Activated CD8-positive, alpha-beta T cell treated with anti-CD3 and anti-CD28 coated beads for 36 hours (primary cell): ENCODE measurements at regions not wholly inside any gene's neighbourhood (a gene's known extent, or its start where the extent isn't known, plus 50 kb on each side); places are given as distances from the start of the nearest gene placed in this dataset.

ENCODE experiments used
- ATAC-seq: fragments of 200-7000 bp; cut with Tn5 transposase; one replicate; pipeline ENCODE4 v1.10.0; 2021; ENCODE audit warnings: mild to moderate bottlenecking, moderate library complexity
- CTCF ChIA-PET: fragments of 350-600 bp; sonication (Branson Sonifier 250); formaldehyde crosslinking; loops from one replicate; lab custom pipeline; 2021; ENCODE audit warnings: antibody characterized with exemption; lab: Charles Lee
- POLR2A ChIA-PET: fragments of 350-600 bp; sonication (Branson Sonifier 250); formaldehyde crosslinking; loops from one replicate; lab custom pipeline; 2021; ENCODE audit warnings: antibody characterized with exemption; lab: Charles Lee
- DNase-seq: peaks from one replicate; pipeline ENCODE4 v3.0.0-alpha.2; 2020
- H3K27ac Mint-ChIP-seq: one replicate; pipeline ENCODE4 v1.8.0; 2021; ENCODE audit warnings: mild to moderate bottlenecking, mixed read lengths
- H3K27me3 Mint-ChIP-seq: one replicate; pipeline ENCODE4 v1.8.0; 2021; ENCODE audit warnings: mixed read lengths
- H3K36me3 Mint-ChIP-seq: one replicate; pipeline ENCODE4 v1.8.0; 2021; ENCODE audit warnings: low read depth, mixed read lengths
- H3K4me1 Mint-ChIP-seq: one replicate; pipeline ENCODE4 v1.8.0; 2021; ENCODE audit warnings: low read depth, mixed read lengths
- H3K4me3 Mint-ChIP-seq: one replicate; pipeline ENCODE4 v1.8.0; 2021; ENCODE audit warnings: mild to moderate bottlenecking, moderate library complexity, mixed read lengths
- H3K9me3 Mint-ChIP-seq: one replicate; pipeline ENCODE4 v1.8.0; 2021; ENCODE audit warnings: mixed read lengths
- intact Hi-C: fragments of 100-400 bp; cut with micrococcal nuclease; formaldehyde crosslinking; loops from one replicate; pipeline ENCODE4 v1.10.0; 2022
- TF ChIP-seq, protein P1 (sequence below): fragments of 200-600 bp; IDR thresholded peaks from one replicate; pipeline ENCODE4 v1.8.0; 2022; ENCODE audit warnings: antibody characterized with exemption, mild to moderate bottlenecking

DNA sequence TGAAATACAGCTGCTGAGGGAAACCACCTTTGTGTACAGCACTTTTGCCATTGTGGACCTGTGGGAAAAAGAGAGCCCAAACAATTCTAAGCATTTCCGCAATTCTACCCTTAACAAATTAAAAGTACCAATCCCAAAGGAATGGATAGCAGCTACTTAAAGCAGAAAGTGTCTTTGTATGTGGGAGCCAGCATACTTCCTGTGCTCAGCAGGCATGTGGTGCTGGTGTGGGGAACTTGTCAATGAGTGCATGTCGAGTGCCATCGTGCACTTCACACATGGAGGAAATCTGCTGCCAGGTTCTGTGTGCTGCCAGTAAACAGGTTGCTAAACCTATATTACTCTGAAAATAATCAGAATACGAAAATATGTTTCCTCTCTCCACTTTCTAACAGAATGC is 399.0 kb downstream of the LRRC70 start:
- H3K27ac Mint-ChIP-seq, result no peak overlapping the region
- TF ChIP-seq, protein P1, sequence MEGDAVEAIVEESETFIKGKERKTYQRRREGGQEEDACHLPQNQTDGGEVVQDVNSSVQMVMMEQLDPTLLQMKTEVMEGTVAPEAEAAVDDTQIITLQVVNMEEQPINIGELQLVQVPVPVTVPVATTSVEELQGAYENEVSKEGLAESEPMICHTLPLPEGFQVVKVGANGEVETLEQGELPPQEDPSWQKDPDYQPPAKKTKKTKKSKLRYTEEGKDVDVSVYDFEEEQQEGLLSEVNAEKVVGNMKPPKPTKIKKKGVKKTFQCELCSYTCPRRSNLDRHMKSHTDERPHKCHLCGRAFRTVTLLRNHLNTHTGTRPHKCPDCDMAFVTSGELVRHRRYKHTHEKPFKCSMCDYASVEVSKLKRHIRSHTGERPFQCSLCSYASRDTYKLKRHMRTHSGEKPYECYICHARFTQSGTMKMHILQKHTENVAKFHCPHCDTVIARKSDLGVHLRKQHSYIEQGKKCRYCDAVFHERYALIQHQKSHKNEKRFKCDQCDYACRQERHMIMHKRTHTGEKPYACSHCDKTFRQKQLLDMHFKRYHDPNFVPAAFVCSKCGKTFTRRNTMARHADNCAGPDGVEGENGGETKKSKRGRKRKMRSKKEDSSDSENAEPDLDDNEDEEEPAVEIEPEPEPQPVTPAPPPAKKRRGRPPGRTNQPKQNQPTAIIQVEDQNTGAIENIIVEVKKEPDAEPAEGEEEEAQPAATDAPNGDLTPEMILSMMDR, result no peak
- DNase-seq (no peak), ATAC-seq (no peak)
- no peak overlapping the region for H3K4me3 Mint-ChIP-seq
- intact Hi-C loops, result no loop called here
- ChIA-PET POLR2A (no interaction called here), CTCF (no interaction called here)
- no peaks in the 10 kb centered on the region for H3K4me1 Mint-ChIP-seq
- no peaks in the 10 kb centered on the region for H3K27me3 Mint-ChIP-seq
- H3K9me3 Mint-ChIP-seq, result no peaks in the 10 kb centered on the region
- H3K36me3 Mint-ChIP-seq, result no peaks in the 10 kb centered on the region

DNA sequence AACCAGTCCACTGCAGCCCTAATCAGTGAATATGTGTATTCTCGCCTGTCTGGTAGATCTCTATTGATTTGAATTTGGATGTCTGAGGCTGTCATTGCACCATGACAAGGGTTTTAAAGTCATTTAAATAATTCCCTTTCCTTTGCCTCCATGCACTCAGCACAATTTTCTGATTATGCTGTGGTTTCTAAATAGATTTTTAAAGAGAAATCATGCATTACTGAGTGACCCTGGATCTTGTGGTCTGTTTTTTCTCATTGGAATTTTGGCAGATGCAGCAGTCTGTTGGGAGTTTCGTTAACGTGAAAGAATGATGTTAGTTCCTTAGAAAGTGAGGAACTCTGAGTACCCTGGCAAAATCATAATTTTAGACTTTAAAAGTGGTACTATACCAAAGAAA is 396.0 kb downstream of the LRRC70 start:
- no peaks in the 10 kb centered on the region for H3K9me3 Mint-ChIP-seq
- no peaks in the 10 kb centered on the region for H3K4me1 Mint-ChIP-seq
- ChIA-PET POLR2A (no interaction called here), CTCF (no interaction called here)
- no peaks in the 10 kb centered on the region for H3K36me3 Mint-ChIP-seq
- intact Hi-C loops, result no loop called here
- DNase-seq (no peak), ATAC-seq (no peak)
- no peak overlapping the region for H3K27ac Mint-ChIP-seq
- TF ChIP-seq, protein P1, result no peak
- H3K27me3 Mint-ChIP-seq, result no peaks in the 10 kb centered on the region
- H3K4me3 Mint-ChIP-seq, result no peak overlapping the region

DNA sequence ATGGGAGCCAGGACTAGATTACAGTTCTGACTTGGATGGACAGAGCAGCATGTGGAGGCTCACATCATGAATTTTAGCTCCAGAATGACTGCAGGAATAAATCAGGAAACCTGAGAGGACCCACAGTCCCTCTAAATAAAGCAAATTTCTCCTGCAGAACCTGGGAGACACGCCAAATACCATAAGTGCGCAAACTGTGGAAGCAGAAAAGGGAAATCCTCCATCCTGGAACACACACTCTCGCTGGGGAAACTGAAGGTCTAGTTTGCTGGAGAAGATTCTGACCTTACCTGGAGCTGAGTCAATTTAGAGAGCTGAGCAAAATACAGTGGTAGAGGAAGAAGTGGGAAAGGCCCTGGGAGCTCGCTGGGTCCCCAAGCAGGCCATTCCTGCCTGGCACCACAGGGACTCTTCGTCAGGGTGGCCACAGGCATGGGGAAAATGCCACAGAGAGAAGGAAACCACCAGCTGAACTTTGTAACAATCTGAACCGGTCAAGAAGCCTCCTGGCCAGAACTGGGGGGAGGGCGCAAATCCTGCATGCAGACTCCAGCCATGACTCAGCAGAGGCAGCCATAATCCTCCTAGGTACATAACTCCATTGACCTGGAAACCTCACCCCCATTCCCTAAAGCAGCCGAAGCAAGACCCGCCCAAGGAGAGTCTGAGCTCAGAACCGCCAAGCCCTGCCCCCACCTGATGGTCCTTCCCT is 390.9 kb downstream of the LRRC70 start:
- DNase-seq, result no peak
- H3K4me1 Mint-ChIP-seq, result no peaks in the 10 kb centered on the region
- TF ChIP-seq, protein P1, result no peak
- H3K27me3 Mint-ChIP-seq, result peaks cover 2% of the 10 kb centered on the region
- no peak overlapping the region for H3K27ac Mint-ChIP-seq
- ChIA-PET POLR2A (no interaction called here), CTCF (no interaction called here)
- ATAC-seq, result no peak
- H3K9me3 Mint-ChIP-seq, result peaks cover 12% of the 10 kb centered on the region
- no peak overlapping the region for H3K4me3 Mint-ChIP-seq
- H3K36me3 Mint-ChIP-seq, result no peaks in the 10 kb centered on the region
- intact Hi-C loops, result no loop called here

DNA sequence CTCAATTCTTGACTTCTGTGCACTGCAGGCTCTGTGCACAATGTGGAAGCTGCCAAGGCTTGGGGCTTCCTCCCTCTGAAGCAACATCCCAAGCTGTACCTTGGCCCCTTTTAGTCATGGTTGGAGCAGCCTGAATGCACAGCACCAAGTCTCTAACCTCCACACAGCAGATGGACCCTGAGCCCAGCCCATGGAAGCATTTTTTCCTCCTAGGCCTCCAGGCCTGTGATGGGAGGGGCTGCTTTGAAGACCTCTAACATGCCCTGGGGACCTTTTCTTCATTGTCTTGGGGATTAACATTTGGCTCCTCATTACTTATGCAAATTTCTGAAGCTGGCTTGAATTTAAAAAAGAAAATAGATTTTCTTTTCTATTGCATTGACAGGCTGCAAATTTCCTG is 385.8 kb downstream of the LRRC70 start:
- H3K27ac Mint-ChIP-seq, result no peak overlapping the region
- ChIA-PET CTCF (no interaction called here), POLR2A (no interaction called here)
- peaks cover 2% of the 10 kb centered on the region for H3K27me3 Mint-ChIP-seq
- H3K9me3 Mint-ChIP-seq, result peaks cover 29% of the 10 kb centered on the region
- DNase-seq (no peak), ATAC-seq (no peak)
- intact Hi-C loops, result no loop called here
- H3K4me3 Mint-ChIP-seq, result no peak overlapping the region
- no peaks in the 10 kb centered on the region for H3K36me3 Mint-ChIP-seq
- H3K4me1 Mint-ChIP-seq, result no peaks in the 10 kb centered on the region
- TF ChIP-seq, protein P1, result no peak

DNA sequence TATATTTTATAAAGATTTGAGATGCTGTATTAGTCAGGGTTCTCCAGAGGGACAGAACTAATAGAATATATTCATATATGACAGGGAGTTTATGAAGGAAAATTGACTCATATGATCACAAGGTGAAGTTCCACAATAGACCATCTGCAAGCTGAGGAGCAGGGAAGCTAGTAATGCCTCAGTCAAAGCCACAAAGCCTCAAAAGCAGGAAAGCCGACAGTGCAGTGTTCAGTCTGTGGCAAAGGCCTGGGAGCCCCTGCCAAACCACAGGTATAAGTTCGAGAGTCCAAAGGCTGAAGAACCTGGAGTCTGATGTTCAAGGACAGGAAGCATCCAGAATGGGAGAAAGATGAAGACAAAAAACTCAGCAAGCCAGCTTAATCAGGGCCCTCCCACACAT is 382.2 kb downstream of the LRRC70 start:
- CTCF ChIA-PET, result no interaction called here
- Mint-ChIP-seq H3K4me1 (no peaks in the 10 kb centered on the region), H3K4me3 (no peak overlapping the region), H3K27me3 (peaks cover 2% of the 10 kb centered on the region), H3K36me3 (no peaks in the 10 kb centered on the region), H3K27ac (no peak overlapping the region), H3K9me3 (peaks cover 26% of the 10 kb centered on the region)
- POLR2A ChIA-PET, result no interaction called here
- intact Hi-C loops, result no loop called here
- TF ChIP-seq, protein P1, result no peak
- no peak for ATAC-seq
- no peak for DNase-seq
